ENCODE measurements at regions not wholly inside any gene's neighbourhood (a gene's known extent, or its start where the extent isn't known, plus 50 kb on each side); places are given as distances from the start of the nearest gene placed in this dataset.

GRCh38 chr7:152551304-152552036 lies 115.7 kb upstream of the KMT2C start:
- no peaks in the 10 kb centered on the region for H3K27me3 ChIP-seq (ENCODE audit: control insufficient read depth, insufficient read depth, low read length)
- H3K56ac ChIP-seq (ENCODE audit: extremely low read depth, insufficient read depth, low read length), result no peak overlapping the region
- ATAC-seq (ENCODE audit: low read depth), result no peak
- no peak overlapping the region for H4K5ac ChIP-seq (ENCODE audit: low read depth, low read length)
- no peak overlapping the region for H3K23ac ChIP-seq (ENCODE audit: low read depth, low read length)
- no peaks in the 10 kb centered on the region for H3K36me3 ChIP-seq (ENCODE audit: control insufficient read depth, insufficient read depth, low read length)
- H2BK20ac ChIP-seq (ENCODE audit: low read depth, low read length), result no peak overlapping the region
- ChIA-PET POLR2A (ENCODE audit: unreplicated experiment) (no interaction called here), CTCF (interaction anchor here (0.5 kb wide), 1 partner anchor 45 kb away, joined by 8 read pairs; no protein-coding TSS in a partner anchor)
- TF ChIP-seq RCOR1 (IDR thresholded peaks at IDR 0.05; ENCODE audit: insufficient replicate concordance, low read length) (no peak), RAD21 (IDR thresholded peaks at IDR 0.05; ENCODE audit: low read length) (no peak), NFE2L2 (IDR thresholded peaks at IDR 0.05; ENCODE audit: low read depth, low read length) (no peak), USF2 (IDR thresholded peaks at IDR 0.05; ENCODE audit: low read depth, low read length) (no peak), CTCF (conservative IDR thresholded peaks at IDR 0.05; ENCODE audit: low read depth, low read length) (no peak), MAZ (IDR thresholded peaks at IDR 0.05; ENCODE audit: borderline replicate concordance, low read depth, low read length) (no peak), CEBPB (IDR thresholded peaks at IDR 0.05; ENCODE audit: low read depth, low read length) (no peak), POLR2A (IDR thresholded peaks at IDR 0.05; ENCODE audit: low read depth, low read length) (no peak), SMC3 (IDR thresholded peaks at IDR 0.05; ENCODE audit: low read depth, low read length) (no peak), BHLHE40 (IDR thresholded peaks at IDR 0.05; ENCODE audit: low read depth, low read length) (no peak), FOS (IDR thresholded peaks at IDR 0.05; ENCODE audit: low read depth, low read length) (no peak), CHD1 (IDR thresholded peaks at IDR 0.05; ENCODE audit: low read depth, low read length) (no peak), MXI1 (IDR thresholded peaks at IDR 0.05; ENCODE audit: borderline replicate concordance, low read depth, low read length) (no peak), RFX5 (IDR thresholded peaks at IDR 0.05; ENCODE audit: low read depth, low read length) (no peak), MAFK (IDR thresholded peaks at IDR 0.05; ENCODE audit: low read depth, low read length) (no peak), ELK1 (IDR thresholded peaks at IDR 0.05; ENCODE audit: borderline replicate concordance, low read depth, low read length) (no peak)
- no peaks in the 10 kb centered on the region for H3K79me1 ChIP-seq (ENCODE audit: low read depth in 1 of 2, low read length in 2 of 2)
- H2BK5ac ChIP-seq (ENCODE audit: low read depth, low read length, poor library complexity, severe bottlenecking), result no peak overlapping the region
- H3K9me3 ChIP-seq (ENCODE audit: control insufficient read depth, insufficient read depth, low read length), result no peaks in the 10 kb centered on the region
- no peaks in the 10 kb centered on the region for H4K20me1 ChIP-seq (ENCODE audit: insufficient read depth, low read length)
- H2AK9ac ChIP-seq (replicated peaks; ENCODE audit: low read depth, low read length, poor library complexity), result no peak overlapping the region
- no peak overlapping the region for H4K91ac ChIP-seq (ENCODE audit: insufficient read depth, low read depth, low read length)
- H2AK5ac ChIP-seq (ENCODE audit: low read depth, low read length), result no peak overlapping the region
- H3K4me3 ChIP-seq (ENCODE audit: insufficient read depth, low read depth, low read length), result no peak overlapping the region
- intact Hi-C loops (cut with micrococcal nuclease) (no loop called here), in situ Hi-C loops (cut with MboI; ENCODE audit: low sequenced_read_pairs) (no loop called here), dilution Hi-C loops (cut with HindIII; ENCODE audit: low sequenced_read_pairs, unreplicated experiment) (no loop called here)
- no peak overlapping the region for H2BK120ac ChIP-seq (ENCODE audit: low read depth, low read length)
- no peak overlapping the region for H3K4me2 ChIP-seq (ENCODE audit: low read depth, low read length)
- no peak overlapping the region for H3K14ac ChIP-seq (replicated peaks; ENCODE audit: low read depth, low read length)
- H3K9me1 ChIP-seq (ENCODE audit: insufficient read depth, low read length), result no peaks in the 10 kb centered on the region
- BruUV-seq (replicated peaks), result no TSS peak
- H3K27ac ChIP-seq (ENCODE audit: insufficient read depth, low read length), result no peak overlapping the region
- H3K4me1 ChIP-seq (ENCODE audit: control insufficient read depth, insufficient read depth, low read length), result no peaks in the 10 kb centered on the region
- no peak overlapping the region for H3K18ac ChIP-seq (ENCODE audit: low read depth, low read length)
- H2AFZ ChIP-seq (replicated peaks; ENCODE audit: low read length, poor library complexity), result no peak overlapping the region
- 100% methylated on average over 1 of the region's 10 CpGs; no CpG with 5 or more reads in 1 of the 2 experiments for WGBS, 2 experiments (ENCODE audit: extremely low coverage in 2 of 2, insufficient read length in 1 of 2)
- no peak overlapping the region for H3K9ac ChIP-seq (ENCODE audit: low read depth, low read length)
- no peak overlapping the region for H4K8ac ChIP-seq (ENCODE audit: low read depth in 2 of 2, low read length in 2 of 2)
- no peak for DNase-seq
- no peak overlapping the region for H2BK15ac ChIP-seq (ENCODE audit: low read depth, low read length)
- no peak overlapping the region for H3K4ac ChIP-seq (ENCODE audit: low read depth, low read length)
